HG03135 (cell line): ENCODE measurements at regions not wholly inside any gene's neighbourhood (a gene's known extent, or its start where the extent isn't known, plus 50 kb on each side); places are given as distances from the start of the nearest gene placed in this dataset.

ENCODE experiments used
- ATAC-seq: cut with Tn5 transposase; IDR thresholded peaks from one replicate; pipeline ENCODE4 v1.9.1; 2021; ENCODE audit warnings: mild to moderate bottlenecking, moderate library complexity; ENCODE audit not compliant: unreplicated experiment

DNA sequence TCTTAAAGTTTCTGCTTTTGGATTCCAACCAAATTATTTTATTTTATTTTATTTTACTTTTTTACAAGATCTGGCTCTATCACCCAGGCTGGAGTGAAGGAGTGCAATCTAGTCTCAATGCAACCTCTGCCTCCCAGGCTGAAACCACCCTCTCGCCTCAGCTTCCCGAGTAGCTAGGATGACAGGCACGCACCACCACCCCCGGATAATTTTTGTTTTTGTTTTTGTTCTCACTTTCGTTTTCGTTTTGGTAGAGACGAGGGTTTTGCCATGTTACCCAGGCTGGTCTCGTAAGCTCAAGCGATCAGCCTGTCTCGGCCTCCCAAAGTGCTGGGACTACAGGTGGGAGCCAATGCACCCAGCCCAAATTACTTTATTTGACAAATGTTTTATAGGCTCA lies 219.8 kb downstream of the ETS1 start:
- peak; percentile 57 for ATAC-seq

- ATAC-seq, result no peak
These were observed 222.3 kb downstream of the ETS1 start for GRCh38 chr11:128365044-128365443.

- no peak for ATAC-seq
These were observed 225.8 kb downstream of the ETS1 start for GRCh38 chr11:128361451-128362020.

DNA sequence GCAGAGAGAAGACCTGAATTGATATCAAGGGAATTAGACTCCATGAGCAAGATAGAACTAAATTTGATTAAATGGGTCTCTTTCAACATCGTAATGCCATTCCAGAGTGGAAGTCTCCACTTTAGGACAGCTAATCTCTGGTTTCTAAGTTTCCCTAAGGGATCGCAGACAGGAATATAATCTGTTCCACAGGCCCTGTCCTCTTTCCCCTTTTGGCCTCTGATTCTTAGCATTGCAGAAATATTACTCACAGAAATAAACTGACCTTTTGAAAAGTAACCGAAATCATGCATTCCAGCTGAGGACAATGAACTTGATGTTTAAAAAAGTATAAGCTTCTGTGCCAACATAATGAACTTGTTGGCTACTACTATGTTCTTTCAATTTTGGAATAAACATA lies 227.8 kb downstream of the ETS1 start:
- ATAC-seq, result no peak

GRCh38 chr11:128357073-128357472 lies 230.3 kb downstream of the ETS1 start:
- no peak for ATAC-seq

- no peak for ATAC-seq
These were observed 231.8 kb downstream of the ETS1 start for GRCh38 chr11:128355558-128355957.

GRCh38 chr11:128354476-128354875 lies 232.9 kb downstream of the ETS1 start:
- ATAC-seq, result no peak

DNA sequence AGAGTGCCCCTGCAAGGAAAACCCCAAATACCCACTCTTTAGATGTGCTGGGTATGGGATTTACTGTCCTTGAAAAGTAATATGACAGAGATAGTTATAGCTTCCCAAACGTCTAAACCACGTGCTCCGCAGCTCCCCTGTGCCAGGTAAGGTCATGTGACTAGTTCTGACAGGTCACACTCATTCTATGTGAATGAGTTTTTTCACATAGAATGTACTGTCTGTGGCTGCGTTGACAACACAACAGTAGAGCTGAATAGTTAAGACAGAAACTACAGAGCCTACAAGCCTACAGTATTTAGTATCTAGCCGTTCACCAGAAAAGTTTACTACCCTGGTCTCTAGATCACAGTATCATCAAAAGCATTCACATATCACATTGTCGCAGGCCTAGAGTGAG lies 236.2 kb downstream of the ETS1 start:
- ATAC-seq, result no peak

DNA sequence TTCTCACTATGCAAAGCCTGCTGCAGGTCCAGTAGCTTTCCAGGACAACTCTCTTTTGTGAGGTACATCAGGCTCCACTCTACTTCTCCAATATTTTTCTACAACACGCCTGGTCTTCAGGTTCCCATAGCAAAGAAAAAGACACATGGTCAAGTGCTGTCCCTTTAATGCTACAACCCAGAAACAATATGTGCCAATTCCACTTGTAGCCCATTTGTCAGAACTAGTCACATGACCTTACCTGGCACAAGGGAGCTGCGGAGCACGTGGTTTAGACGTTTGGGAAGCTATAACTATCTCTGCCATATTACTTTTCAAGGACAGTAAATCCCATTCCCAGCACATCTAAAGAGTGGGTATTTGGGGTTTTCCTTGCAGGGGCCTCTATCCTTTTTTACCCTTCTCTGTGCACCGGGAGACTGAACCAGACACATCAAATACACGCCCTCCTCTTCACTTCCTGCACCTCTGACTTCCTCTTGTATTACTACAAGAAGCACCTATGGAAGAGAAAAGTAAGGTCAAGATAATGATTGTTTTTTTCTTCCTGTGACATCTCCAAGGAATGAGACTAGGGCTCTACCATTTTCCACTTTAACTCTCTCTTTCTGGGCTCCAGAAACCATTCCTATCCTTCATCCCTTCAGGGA lies 237.6 kb downstream of the ETS1 start:
- ATAC-seq, result no peak

GRCh38 chr11:128346804-128347203 lies 240.6 kb downstream of the ETS1 start:
- no peak for ATAC-seq

- no peak for ATAC-seq
These were observed 242.0 kb downstream of the ETS1 start for GRCh38 chr11:128345316-128345715.

- no peak for ATAC-seq
These were observed 243.5 kb downstream of the ETS1 start for GRCh38 chr11:128343870-128344269.

DNA sequence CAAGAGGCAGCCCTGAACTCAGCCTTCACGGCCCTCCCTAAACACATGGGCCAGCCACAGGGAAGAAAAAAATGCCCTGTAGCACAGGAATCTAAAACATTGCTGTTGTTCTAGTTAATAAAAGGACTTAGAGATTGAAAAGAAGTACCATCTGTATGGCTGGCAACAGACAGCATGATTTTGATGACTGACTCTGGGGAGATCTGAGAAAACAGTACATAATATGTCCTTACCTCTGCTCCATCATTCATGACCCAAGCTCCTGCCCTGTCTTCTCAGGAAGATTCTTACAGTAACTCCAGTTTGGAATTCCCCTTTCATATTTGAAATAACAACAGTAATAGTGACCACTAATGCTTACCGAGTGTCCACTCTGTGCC lies 244.2 kb downstream of the ETS1 start:
- ATAC-seq, result peak; percentile 34

GRCh38 chr11:128342511-128343134 lies 244.7 kb downstream of the ETS1 start:
- peak; percentile 74 for ATAC-seq

GRCh38 chr11:128341280-128342248 lies 245.8 kb downstream of the ETS1 start:
- no peak for ATAC-seq

DNA sequence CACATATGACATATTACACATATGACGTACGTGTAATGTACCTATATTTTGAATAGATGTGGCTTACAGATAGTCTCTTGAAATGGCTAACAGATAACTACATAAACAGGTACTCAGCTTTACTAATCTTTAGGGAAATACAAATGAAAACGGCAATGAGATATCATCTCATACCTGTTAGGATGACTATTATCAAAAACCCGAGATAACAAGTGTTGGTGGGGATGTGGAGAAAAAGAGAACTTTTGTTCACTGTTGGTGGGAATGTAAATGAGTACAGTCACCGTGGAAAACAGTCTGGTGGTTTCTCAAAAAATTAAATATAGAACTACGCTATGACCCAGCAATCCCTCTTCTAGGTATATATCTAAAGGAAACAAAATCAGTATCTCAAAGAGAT lies 247.6 kb downstream of the ETS1 start:
- ATAC-seq, result no peak

DNA sequence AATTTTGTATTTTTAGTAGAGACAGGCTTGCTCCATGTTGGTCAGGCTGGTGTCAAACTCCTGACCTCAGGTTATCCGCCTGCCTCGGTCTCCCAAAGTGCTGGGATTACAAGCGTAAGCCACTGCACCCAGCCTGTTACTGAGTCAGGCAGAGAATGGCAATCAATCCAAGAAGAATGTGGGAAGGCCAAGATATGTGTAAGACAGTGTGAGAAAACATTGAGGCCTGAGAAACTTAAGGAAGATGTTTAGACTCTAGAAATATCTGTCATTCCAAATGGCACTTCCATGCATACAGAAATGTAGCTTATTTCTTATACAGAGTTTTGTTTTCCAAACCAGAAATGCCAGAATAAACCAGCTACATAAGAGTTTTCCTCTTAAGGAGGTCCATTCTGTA lies 248.5 kb downstream of the ETS1 start:
- no peak for ATAC-seq

GRCh38 chr11:128336203-128336602 lies 251.2 kb downstream of the ETS1 start:
- no peak for ATAC-seq

GRCh38 chr11:128335729-128336128 lies 251.6 kb downstream of the ETS1 start:
- no peak for ATAC-seq

DNA sequence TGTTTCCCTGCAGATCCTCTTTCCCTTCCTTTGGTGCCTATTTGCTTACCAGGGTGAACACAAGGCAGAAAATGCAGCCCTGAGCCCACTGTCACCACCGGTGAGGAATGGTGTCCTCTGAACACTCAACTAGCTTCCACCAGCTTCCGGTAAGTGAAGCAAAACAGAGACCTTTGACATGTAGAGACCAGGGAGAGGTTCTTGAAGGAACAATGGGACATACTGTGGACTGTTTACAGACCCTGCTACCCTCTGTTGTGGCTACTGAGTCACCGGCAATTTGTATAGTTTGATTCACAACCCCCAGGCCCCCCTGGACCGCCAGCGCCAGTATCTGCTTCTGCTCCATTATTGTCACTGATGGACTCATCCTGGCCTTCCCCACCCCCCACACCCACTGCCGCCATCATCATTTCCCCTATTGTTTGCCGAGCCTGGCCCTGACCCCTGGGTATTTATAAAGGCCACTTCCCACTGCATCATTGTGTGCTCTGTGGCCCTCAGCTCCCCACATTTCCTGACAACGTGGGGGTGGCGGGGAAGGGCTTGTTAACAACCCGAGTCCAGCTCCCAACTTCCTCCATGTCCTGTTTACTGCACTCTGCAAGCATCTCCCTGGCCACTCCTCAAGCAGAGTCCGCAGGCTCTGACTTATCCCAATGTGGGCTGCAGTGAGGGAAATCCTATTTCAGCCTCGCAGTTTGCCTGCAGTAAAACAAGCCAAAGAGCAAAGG lies 252.9 kb downstream of the ETS1 start:
- ATAC-seq, result no peak

DNA sequence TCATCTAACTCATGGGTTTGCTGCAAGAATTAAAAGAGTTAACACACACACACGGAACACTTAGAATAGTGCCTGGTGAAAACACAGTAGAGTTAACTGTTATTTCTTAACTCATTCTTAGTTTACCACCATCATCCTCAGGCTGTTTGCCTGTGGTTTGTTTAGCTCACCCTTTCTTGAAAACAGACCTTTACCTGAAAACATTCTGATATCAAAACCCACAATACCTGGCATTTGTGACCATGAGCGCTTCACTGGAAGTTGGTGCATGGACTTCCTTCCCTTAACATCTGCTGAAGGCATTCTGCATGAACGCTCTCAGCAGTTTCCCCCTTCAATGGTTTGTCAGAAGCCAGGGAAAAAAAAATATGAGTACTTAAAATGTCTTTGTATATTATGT lies 256.0 kb downstream of the ETS1 start:
- no peak for ATAC-seq
